Activated B cell treated with CpG ODN at 0.5 μM for 24 hours (primary cell): ENCODE measurements at regions not wholly inside any gene's neighbourhood (a gene's known extent, or its start where the extent isn't known, plus 50 kb on each side); places are given as distances from the start of the nearest gene placed in this dataset.

Experiments
- ATAC-seq: fragments of 200-7000 bp; cut with Tn5 transposase; one replicate; pipeline ENCODE4 v1.10.0; 2021; ENCODE audit warnings: low read depth, mild to moderate bottlenecking, moderate library complexity
- CTCF ChIA-PET: fragments of 350-600 bp; sonication (Branson Sonifier 250); formaldehyde crosslinking; loops from one replicate; lab custom pipeline; 2021; ENCODE audit warnings: antibody characterized with exemption; lab: Charles Lee
- POLR2A ChIA-PET: fragments of 350-600 bp; sonication (Branson Sonifier 250); formaldehyde crosslinking; loops from one replicate; lab custom pipeline; 2021; ENCODE audit warnings: antibody characterized with exemption; lab: Charles Lee
- DNase-seq: peaks from one replicate; pipeline ENCODE4 v3.0.0; 2022
- H3K27ac Mint-ChIP-seq: one replicate; pipeline ENCODE4 v1.8.0; 2020; ENCODE audit warnings: mixed read lengths
- H3K27me3 Mint-ChIP-seq: one replicate; pipeline ENCODE4 v1.8.0; 2021; ENCODE audit warnings: mixed read lengths
- H3K36me3 Mint-ChIP-seq: one replicate; pipeline ENCODE4 v1.8.0; 2021; ENCODE audit warnings: low read depth, mixed read lengths
- H3K4me1 Mint-ChIP-seq: one replicate; pipeline ENCODE4 v1.8.0; 2021; ENCODE audit warnings: mixed read lengths
- H3K4me3 Mint-ChIP-seq: one replicate; pipeline ENCODE4 v1.8.0; 2020; ENCODE audit warnings: mild to moderate bottlenecking, mixed read lengths
- H3K9me3 Mint-ChIP-seq: one replicate; pipeline ENCODE4 v1.8.0; 2020; ENCODE audit warnings: mixed read lengths
- CTCF ChIP-seq: fragments of 200-600 bp; IDR thresholded peaks from one replicate; pipeline ENCODE4 v1.8.0; 2022; ENCODE audit warnings: antibody characterized with exemption, mild to moderate bottlenecking
- intact Hi-C: fragments of 100-400 bp; cut with micrococcal nuclease; formaldehyde crosslinking; loops from one replicate; pipeline ENCODE4 v1.15.1; 2024

GRCh38 chr1:162970021-162970420 is 99.1 kb upstream of the RGS4 start:
- ATAC-seq (no peak), DNase-seq (no peak)
- no peak overlapping the region for H3K27ac Mint-ChIP-seq
- no peak for TF ChIP-seq CTCF
- CTCF ChIA-PET = no interaction called here
- POLR2A ChIA-PET = no interaction called here
- no peaks in the 10 kb centered on the region for H3K36me3 Mint-ChIP-seq
- peaks cover 5% of the 10 kb centered on the region for H3K27me3 Mint-ChIP-seq
- H3K9me3 Mint-ChIP-seq = no peaks in the 10 kb centered on the region
- intact Hi-C loops = no loop called here
- H3K4me3 Mint-ChIP-seq = no peak overlapping the region
- no peaks in the 10 kb centered on the region for H3K4me1 Mint-ChIP-seq

- intact Hi-C loops = no loop called here
- H3K4me3 Mint-ChIP-seq = no peak overlapping the region
- H3K36me3 Mint-ChIP-seq = no peaks in the 10 kb centered on the region
- H3K9me3 Mint-ChIP-seq = peaks cover 2% of the 10 kb centered on the region
- peaks cover 5% of the 10 kb centered on the region for H3K27me3 Mint-ChIP-seq
- DNase-seq (no peak), ATAC-seq (no peak)
- H3K4me1 Mint-ChIP-seq = no peaks in the 10 kb centered on the region
- H3K27ac Mint-ChIP-seq = no peak overlapping the region
- POLR2A ChIA-PET = no interaction called here
- CTCF ChIA-PET = no interaction called here
- TF ChIP-seq CTCF = no peak
These were observed 102.5 kb upstream of the RGS4 start for GRCh38 chr1:162966613-162967012.

- no peak overlapping the region for H3K4me3 Mint-ChIP-seq
- POLR2A ChIA-PET = no interaction called here
- no peaks in the 10 kb centered on the region for H3K36me3 Mint-ChIP-seq
- H3K4me1 Mint-ChIP-seq = no peaks in the 10 kb centered on the region
- ATAC-seq (no peak), DNase-seq (no peak)
- H3K9me3 Mint-ChIP-seq = peaks cover 2% of the 10 kb centered on the region
- no peak for TF ChIP-seq CTCF
- no peak overlapping the region for H3K27ac Mint-ChIP-seq
- H3K27me3 Mint-ChIP-seq = peaks cover 5% of the 10 kb centered on the region
- CTCF ChIA-PET = no interaction called here
- intact Hi-C loops = no loop called here
These were observed 103.9 kb upstream of the CCDC190 start for GRCh38 chr1:162964901-162965300.

- no peak overlapping the region for H3K4me3 Mint-ChIP-seq
- DNase-seq (no peak), ATAC-seq (no peak)
- no peak for TF ChIP-seq CTCF
- CTCF ChIA-PET = no interaction called here
- H3K27me3 Mint-ChIP-seq = peaks cover 3% of the 10 kb centered on the region
- no peaks in the 10 kb centered on the region for H3K36me3 Mint-ChIP-seq
- POLR2A ChIA-PET = no interaction called here
- no peaks in the 10 kb centered on the region for H3K4me1 Mint-ChIP-seq
- intact Hi-C loops = no loop called here
- H3K9me3 Mint-ChIP-seq = no peaks in the 10 kb centered on the region
- no peak overlapping the region for H3K27ac Mint-ChIP-seq
These were observed 95.9 kb upstream of the CCDC190 start for GRCh38 chr1:162956922-162957321.

GRCh38 chr1:162954824-162955223 is 93.8 kb upstream of the CCDC190 start:
- intact Hi-C loops = no loop called here
- no peak overlapping the region for H3K27ac Mint-ChIP-seq
- H3K36me3 Mint-ChIP-seq = no peaks in the 10 kb centered on the region
- no peaks in the 10 kb centered on the region for H3K9me3 Mint-ChIP-seq
- no peak overlapping the region for H3K4me3 Mint-ChIP-seq
- DNase-seq = no peak
- CTCF ChIA-PET = no interaction called here
- no peak for TF ChIP-seq CTCF
- POLR2A ChIA-PET = no interaction called here
- no peaks in the 10 kb centered on the region for H3K4me1 Mint-ChIP-seq
- no peak for ATAC-seq
- peaks cover 3% of the 10 kb centered on the region for H3K27me3 Mint-ChIP-seq
